Renal cortex interstitium (tissue), 11 donors: ENCODE measurements at regions not wholly inside any gene's neighbourhood (a gene's known extent, or its start where the extent isn't known, plus 50 kb on each side); places are given as distances from the start of the nearest gene placed in this dataset.
"Not testable (repeated sequence)": the region's sequence is repeated elsewhere in the genome, so short reads cannot be mapped to it uniquely, and the experiment has no call there.

Source experiments
- DNase-seq, 11 donors: peaks; one replicate each; pipeline ENCODE4 v3.0.0-alpha.2; 2013; ENCODE audit warnings: low read depth in 9 of 11, low spot score in 4 of 11; ENCODE audit errors: extremely low read depth in 1 of 11

- no peak for DNase-seq
Measured at GRCh38 chr7:114294036-114294435, 120.6 kb upstream of the FOXP2 start.

- no peak for DNase-seq
Measured at GRCh38 chr7:114293289-114294012, 121.2 kb upstream of the FOXP2 start.

- DNase-seq: no peak
Measured at GRCh38 chr7:114279901-114280300, 134.7 kb upstream of the FOXP2 start.

GRCh38 chr7:114273218-114273617, 141.4 kb upstream of the FOXP2 start:
- DNase-seq: no peak

- DNase-seq: no peak
Measured at GRCh38 chr7:114269714-114270113, 144.9 kb upstream of the FOXP2 start.

- DNase-seq: not testable (repeated sequence)
Measured at GRCh38 chr7:114267550-114267949, 147.1 kb upstream of the FOXP2 start.

GRCh38 chr7:114264023-114264422, 150.6 kb upstream of the FOXP2 start:
- no peak for DNase-seq

- no peak for DNase-seq
Measured at GRCh38 chr7:114263219-114263618, 151.4 kb upstream of the FOXP2 start.

- DNase-seq: no peak
Measured at GRCh38 chr7:114255404-114255841, 159.2 kb upstream of the FOXP2 start.

- DNase-seq: peak in 6 of 11 donors; percentile 2 to 24 (median 17)
Measured at GRCh38 chr7:114243646-114244045, 171.0 kb upstream of the FOXP2 start.

GRCh38 chr7:114242992-114243507, 171.6 kb upstream of the FOXP2 start:
- peak in 1 of 11 donors; percentile 5 for DNase-seq

- DNase-seq: no peak
Measured at GRCh38 chr7:114229246-114229645, 185.4 kb upstream of the FOXP2 start.

- no peak for DNase-seq
Measured at GRCh38 chr7:114225784-114226183, 188.8 kb upstream of the FOXP2 start.

GRCh38 chr7:114218283-114218682, 196.3 kb upstream of the FOXP2 start:
- DNase-seq: no peak

- no peak for DNase-seq
Measured at GRCh38 chr7:114217026-114217806, 197.4 kb upstream of the FOXP2 start.

- no peak for DNase-seq
Measured at GRCh38 chr7:114214466-114214865, 200.1 kb upstream of the FOXP2 start.

GRCh38 chr7:114212721-114213429, 201.7 kb upstream of the FOXP2 start:
- DNase-seq: no peak

GRCh38 chr7:114209968-114210367, 204.6 kb upstream of the FOXP2 start:
- DNase-seq: no peak

- no peak for DNase-seq
Measured at GRCh38 chr7:114206688-114207087, 207.9 kb upstream of the FOXP2 start.

- DNase-seq: no peak
Measured at GRCh38 chr7:114196517-114196916, 218.1 kb upstream of the FOXP2 start.
